ENCODE measurements at regions not wholly inside any gene's neighbourhood (a gene's known extent, or its start where the extent isn't known, plus 50 kb on each side); places are given as distances from the start of the nearest gene placed in this dataset.

GRCh38 chr9:86766912-86767311, 180.4 kb downstream of the GAS1 start:
- ATAC-seq, result no peak
- H3K27ac ChIP-seq (ENCODE audit: low read length), result no peak overlapping the region

GRCh38 chr9:86766511-86766910, 180.8 kb downstream of the GAS1 start:
- no TSS peak for BruUV-seq (replicated peaks)
- DNase-seq (no peak), ATAC-seq (no peak)
- Histone ChIP-seq H3K9me3 (ENCODE audit: low read length) (no peaks in the 10 kb centered on the region), H3K9me2 (replicated peaks; ENCODE audit: low read length) (no peaks in the 10 kb centered on the region), H3K9ac (ENCODE audit: low read length) (no peak overlapping the region), H3K4me1 (ENCODE audit: insufficient read depth, low read length) (peaks cover 5% of the 10 kb centered on the region; the same call in 1 of the 2 replicates), H3K4me2 (ENCODE audit: low read length) (no peak overlapping the region), H3K27ac (ENCODE audit: low read length) (no peak overlapping the region), H3K36me3 (ENCODE audit: low read depth, low read length) (no peaks in the 10 kb centered on the region), H3K79me2 (ENCODE audit: low read length) (no peaks in the 10 kb centered on the region), H3F3A (ENCODE audit: low read length, unreplicated experiment) (no peaks in the 10 kb centered on the region), H3K27me3 (ENCODE audit: low read length) (no peaks in the 10 kb centered on the region), H2AFZ (ENCODE audit: low read length) (no peak overlapping the region), H3K4me3 (ENCODE audit: low read length) (no peak overlapping the region), H4K20me1 (ENCODE audit: low read length) (no peaks in the 10 kb centered on the region)
- POLR2A ChIA-PET (ENCODE audit: unreplicated experiment), result no interaction called here
- CTCF ChIA-PET, result no interaction called here
- TF ChIP-seq CTCF (conservative IDR thresholded peaks at IDR 0.05; ENCODE audit: low read depth, low read length), result no peak
- TF ChIP-seq EZH2phosphoT487 (IDR thresholded peaks at IDR 0.05; ENCODE audit: borderline replicate concordance, low read length), result no peak
- no peak for TF ChIP-seq EZH2 (IDR thresholded peaks at IDR 0.05; ENCODE audit: low read length, unreplicated experiment)
- intact Hi-C loops (cut with micrococcal nuclease), result no loop called here

More at GRCh38 chr9:86766912-86767311, 180.4 kb downstream of the GAS1 start:
- Histone ChIP-seq H3K79me2 (ENCODE audit: low read length) (no peaks in the 10 kb centered on the region), H3K27me3 (ENCODE audit: low read length) (no peaks in the 10 kb centered on the region), H3K4me2 (ENCODE audit: low read length) (no peak overlapping the region), H3K4me1 (ENCODE audit: insufficient read depth, low read length) (peaks cover 5% of the 10 kb centered on the region; the same call in 1 of the 2 replicates), H3K9me3 (ENCODE audit: low read length) (no peaks in the 10 kb centered on the region), H3F3A (ENCODE audit: low read length, unreplicated experiment) (no peaks in the 10 kb centered on the region), H2AFZ (ENCODE audit: low read length) (no peak overlapping the region), H3K9ac (ENCODE audit: low read length) (no peak overlapping the region), H4K20me1 (ENCODE audit: low read length) (no peaks in the 10 kb centered on the region), H3K4me3 (ENCODE audit: low read length) (no peak overlapping the region), H3K9me2 (replicated peaks; ENCODE audit: low read length) (no peaks in the 10 kb centered on the region), H3K36me3 (ENCODE audit: low read depth, low read length) (no peaks in the 10 kb centered on the region)
- BruUV-seq (replicated peaks), result no TSS peak
- no peak for TF ChIP-seq EZH2 (IDR thresholded peaks at IDR 0.05; ENCODE audit: low read length, unreplicated experiment)
- no peak for TF ChIP-seq CTCF (conservative IDR thresholded peaks at IDR 0.05; ENCODE audit: low read depth, low read length)
- TF ChIP-seq EZH2phosphoT487 (IDR thresholded peaks at IDR 0.05; ENCODE audit: borderline replicate concordance, low read length), result no peak
- intact Hi-C loops (cut with micrococcal nuclease), result no loop called here
- ChIA-PET POLR2A (ENCODE audit: unreplicated experiment) (no interaction called here), CTCF (no interaction called here)
- DNase-seq, result peak; percentile 66

GRCh38 chr9:86765746-86766430, 181.4 kb downstream of the GAS1 start:
- H2AFZ ChIP-seq (ENCODE audit: low read length), result no peak overlapping the region
- H3K27ac ChIP-seq (ENCODE audit: low read length), result no peak overlapping the region
- H3K4me3 ChIP-seq (ENCODE audit: low read length), result no peak overlapping the region
- no peaks in the 10 kb centered on the region for H3F3A ChIP-seq (ENCODE audit: low read length, unreplicated experiment)
- no peak for DNase-seq
- no peaks in the 10 kb centered on the region for H3K27me3 ChIP-seq (ENCODE audit: low read length)
- intact Hi-C loops (cut with micrococcal nuclease), result no loop called here
- POLR2A ChIA-PET (ENCODE audit: unreplicated experiment), result no interaction called here
- H3K9ac ChIP-seq (ENCODE audit: low read length), result no peak overlapping the region
- H3K9me2 ChIP-seq (replicated peaks; ENCODE audit: low read length), result no peaks in the 10 kb centered on the region
- no peaks in the 10 kb centered on the region for H3K9me3 ChIP-seq (ENCODE audit: low read length)
- no TSS peak for BruUV-seq (replicated peaks)
- no peak overlapping the region for H3K4me2 ChIP-seq (ENCODE audit: low read length)
- no peaks in the 10 kb centered on the region for H3K36me3 ChIP-seq (ENCODE audit: low read depth, low read length)
- H4K20me1 ChIP-seq (ENCODE audit: low read length), result no peaks in the 10 kb centered on the region
- no peak for ATAC-seq
- H3K79me2 ChIP-seq (ENCODE audit: low read length), result no peaks in the 10 kb centered on the region
- no peak for TF ChIP-seq EZH2 (IDR thresholded peaks at IDR 0.05; ENCODE audit: low read length, unreplicated experiment)
- no peak for TF ChIP-seq EZH2phosphoT487 (IDR thresholded peaks at IDR 0.05; ENCODE audit: borderline replicate concordance, low read length)
- TF ChIP-seq CTCF (conservative IDR thresholded peaks at IDR 0.05; ENCODE audit: low read depth, low read length), result no peak
- CTCF ChIA-PET, result no interaction called here
- H3K4me1 ChIP-seq (ENCODE audit: insufficient read depth, low read length), result peaks cover 5% of the 10 kb centered on the region; the same call in 1 of the 2 replicates

All from PC-3 (cell line).